ENCODE measurements at regions not wholly inside any gene's neighbourhood (a gene's known extent, or its start where the extent isn't known, plus 50 kb on each side); places are given as distances from the start of the nearest gene placed in this dataset.
"Not testable (repeated sequence)": the region's sequence is repeated elsewhere in the genome, so short reads cannot be mapped to it uniquely, and the experiment has no call there.

GRCh38 chr2:190150413-190150812, 87.9 kb upstream of the MSTN start:
- no peak for DNase-seq

GRCh38 chr2:190149908-190150307, 87.4 kb upstream of the MSTN start:
- no peak for DNase-seq

DNA sequence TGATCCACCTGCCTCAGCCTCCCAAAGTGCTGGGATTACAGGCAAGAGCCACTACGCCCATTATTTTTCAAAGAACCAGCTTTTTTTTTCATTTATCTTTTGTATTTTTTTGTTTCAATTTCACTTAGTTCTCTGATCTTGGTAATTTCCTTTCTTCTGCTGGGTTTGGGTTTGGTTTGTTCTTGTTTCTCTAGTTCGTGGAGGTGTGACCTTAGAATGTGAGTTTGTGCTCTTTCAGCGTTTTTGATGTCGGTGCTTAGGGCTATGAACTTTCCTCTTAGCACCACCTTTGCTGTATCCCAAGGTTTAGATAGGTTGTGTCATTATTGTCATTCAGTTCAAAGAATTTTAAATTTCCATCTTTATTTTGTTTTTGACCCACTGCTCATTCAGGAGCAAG, 86.7 kb upstream of the MSTN start:
- DNase-seq, result no peak

- not testable (repeated sequence) for DNase-seq
Observed at GRCh38 chr2:190146109-190146508, 83.6 kb upstream of the MSTN start.

- not testable (repeated sequence) for DNase-seq
Observed at GRCh38 chr2:190140474-190140873, 77.9 kb upstream of the MSTN start.

GRCh38 chr2:190139371-190139770, 76.8 kb upstream of the MSTN start:
- DNase-seq, result no peak

- no peak for DNase-seq
Observed at GRCh38 chr2:190138032-190138431, 75.5 kb upstream of the MSTN start.

- no peak for DNase-seq
Observed at GRCh38 chr2:190137561-190137960, 75.0 kb upstream of the MSTN start.

- no peak for DNase-seq
Observed at GRCh38 chr2:190136825-190137224, 74.3 kb upstream of the MSTN start.

- no peak for DNase-seq
Observed at GRCh38 chr2:190136259-190136658, 73.7 kb upstream of the MSTN start.

DNA sequence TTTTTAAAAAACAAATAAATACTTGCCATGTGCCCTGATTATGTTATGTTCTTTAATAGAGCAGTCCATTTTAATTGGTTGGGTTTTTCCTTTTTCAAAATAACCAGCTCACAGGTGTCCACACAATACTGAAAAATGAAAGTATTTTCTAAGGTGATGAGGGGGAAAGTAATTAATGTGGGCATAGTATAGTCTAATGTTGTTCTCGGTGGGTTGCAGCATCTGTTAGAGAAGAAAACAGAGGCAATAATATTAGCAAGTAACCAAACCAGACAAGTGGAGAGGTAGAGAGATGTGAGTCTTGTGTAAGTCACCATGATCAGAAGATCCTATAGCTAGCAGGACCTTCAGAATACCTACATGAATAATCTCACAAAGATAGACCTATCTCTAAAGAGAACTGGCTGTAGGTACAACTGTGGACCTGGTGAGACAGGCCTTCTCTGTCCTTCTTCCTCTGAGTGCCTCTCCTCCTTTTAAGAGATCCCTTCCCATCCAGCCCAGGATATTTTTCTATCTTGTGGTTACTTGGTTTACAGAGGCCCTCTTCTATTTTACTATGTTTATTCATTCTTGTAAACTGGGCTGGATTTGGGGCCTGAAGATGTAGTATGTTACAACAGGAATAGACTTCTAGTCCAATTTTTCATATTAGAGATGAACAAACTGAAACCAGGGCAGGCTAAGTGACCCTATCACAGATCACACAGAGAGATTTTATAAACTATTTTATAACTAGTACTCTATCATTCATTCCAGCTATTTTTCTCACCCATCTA, 67.1 kb upstream of the MSTN start:
- no peak for DNase-seq

DNA sequence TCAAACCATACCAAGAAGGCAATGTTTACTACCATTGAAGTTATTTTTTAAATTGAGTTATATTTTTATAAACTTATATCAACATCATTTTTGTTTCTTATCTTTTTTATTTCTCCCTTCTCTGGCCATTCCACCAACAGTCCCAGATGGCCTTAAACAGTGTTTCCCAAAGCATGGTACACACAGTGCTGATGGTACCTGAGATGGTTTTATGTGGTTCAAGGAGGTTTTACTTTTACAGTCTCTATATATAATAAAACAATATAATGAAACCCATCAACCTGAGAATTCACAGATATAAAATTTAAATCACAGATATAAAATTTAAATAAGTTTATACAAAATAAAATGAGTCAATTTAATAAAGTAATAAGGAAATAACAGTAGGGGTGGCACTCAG, 65.1 kb upstream of the MSTN start:
- DNase-seq, result no peak

DNA sequence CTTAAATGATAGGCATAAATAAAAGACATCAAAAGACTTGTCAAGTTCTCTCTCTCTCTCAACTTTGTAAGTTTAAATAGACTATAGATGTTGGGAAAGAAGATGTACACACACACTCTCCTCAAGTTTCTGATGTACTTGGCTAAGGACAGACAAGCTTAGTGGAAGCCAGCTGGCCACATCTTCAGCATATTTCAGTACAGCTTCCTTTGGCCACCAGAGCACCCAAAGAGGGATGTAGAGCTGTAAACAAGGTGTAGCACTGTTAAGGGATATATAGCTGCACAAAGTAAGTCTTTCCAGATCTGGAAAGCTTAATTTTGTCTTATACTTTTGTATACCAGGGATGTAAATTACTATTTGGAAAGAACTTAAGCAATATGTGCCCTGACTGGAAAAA, 64.3 kb upstream of the MSTN start:
- DNase-seq, result no peak

GRCh38 chr2:190123956-190124355, 61.4 kb upstream of the MSTN start:
- no peak for DNase-seq

DNA sequence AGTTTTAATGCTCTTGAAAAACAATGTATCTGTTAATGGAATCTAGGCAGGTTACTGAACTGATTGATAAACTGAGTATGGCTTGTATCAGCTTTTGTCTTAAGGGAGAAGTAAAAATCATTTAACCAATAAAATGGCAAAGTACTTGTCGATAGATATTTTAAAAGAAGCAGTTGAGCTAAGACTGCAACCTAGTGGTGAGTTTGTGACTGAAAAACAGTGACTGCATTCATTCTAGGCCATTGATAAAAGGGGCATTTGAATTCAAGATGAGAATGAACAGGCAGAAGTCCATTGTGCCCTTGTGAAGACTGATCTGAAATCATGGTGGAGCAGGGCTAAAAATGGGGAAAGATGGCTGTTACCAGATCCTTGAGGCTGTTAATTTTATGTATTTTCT, 59.4 kb upstream of the MSTN start:
- no peak for DNase-seq

- DNase-seq, result no peak
Observed at GRCh38 chr2:190121305-190121704, 58.8 kb upstream of the MSTN start.

DNA sequence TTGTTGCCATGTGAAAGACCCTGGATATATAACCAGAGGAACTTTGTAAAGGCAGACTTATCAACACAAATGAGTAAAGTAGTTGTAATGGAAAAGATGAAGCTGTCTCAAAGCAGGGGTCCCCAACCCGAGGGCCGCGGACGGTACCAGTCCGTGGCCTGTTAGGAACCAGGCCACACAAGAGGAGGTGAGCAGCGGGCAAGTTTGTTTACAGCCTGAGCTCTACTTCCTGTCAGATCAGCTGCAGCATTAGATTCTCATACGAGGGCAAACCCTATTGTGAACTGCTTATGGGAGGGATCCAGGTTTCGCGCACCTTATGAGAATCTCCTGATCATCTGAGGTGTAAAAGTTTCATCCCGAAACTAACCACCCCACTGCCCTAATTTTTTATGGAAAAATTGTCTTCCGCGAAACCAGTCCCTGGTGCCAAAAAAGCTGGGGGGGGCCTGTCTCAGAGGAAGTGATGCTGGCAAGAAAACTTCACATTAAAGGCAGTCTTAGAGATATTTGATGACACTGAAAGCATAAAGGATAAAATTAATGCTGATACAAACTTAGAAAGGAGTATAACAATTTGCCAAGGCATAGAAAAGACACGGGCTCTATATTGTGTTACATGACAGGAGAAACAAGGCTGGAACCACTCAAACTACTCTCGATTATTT, 57.5 kb upstream of the MSTN start:
- DNase-seq, result no peak

- DNase-seq, result peak in 1 of 2 donors; percentile 2
Observed at GRCh38 chr2:190119257-190119656, 56.7 kb upstream of the MSTN start.

DNA sequence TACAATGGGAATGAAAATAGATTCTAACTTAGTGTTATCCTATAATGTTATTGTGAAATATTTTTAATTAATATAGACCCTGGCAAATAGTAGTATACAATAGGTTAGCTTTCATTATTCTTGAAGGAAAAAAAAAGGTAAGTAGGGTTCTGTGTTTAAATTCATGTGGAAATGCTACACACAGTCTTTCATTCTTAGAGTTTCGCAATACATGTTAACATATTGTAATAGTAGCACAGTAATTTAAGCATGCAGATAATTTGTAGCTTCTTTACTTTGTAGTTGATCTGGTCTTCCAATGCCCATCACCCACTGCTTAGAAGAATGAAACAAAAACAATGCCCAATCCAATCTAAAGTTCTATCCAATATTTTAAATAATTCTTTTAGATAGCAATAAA, 54.8 kb upstream of the MSTN start:
- DNase-seq, result no peak

- no peak for DNase-seq
Observed at GRCh38 chr2:190113000-190113399, 50.5 kb upstream of the MSTN start.
